ENCODE measurements at regions not wholly inside any gene's neighbourhood (a gene's known extent, or its start where the extent isn't known, plus 50 kb on each side); places are given as distances from the start of the nearest gene placed in this dataset.

DNA sequence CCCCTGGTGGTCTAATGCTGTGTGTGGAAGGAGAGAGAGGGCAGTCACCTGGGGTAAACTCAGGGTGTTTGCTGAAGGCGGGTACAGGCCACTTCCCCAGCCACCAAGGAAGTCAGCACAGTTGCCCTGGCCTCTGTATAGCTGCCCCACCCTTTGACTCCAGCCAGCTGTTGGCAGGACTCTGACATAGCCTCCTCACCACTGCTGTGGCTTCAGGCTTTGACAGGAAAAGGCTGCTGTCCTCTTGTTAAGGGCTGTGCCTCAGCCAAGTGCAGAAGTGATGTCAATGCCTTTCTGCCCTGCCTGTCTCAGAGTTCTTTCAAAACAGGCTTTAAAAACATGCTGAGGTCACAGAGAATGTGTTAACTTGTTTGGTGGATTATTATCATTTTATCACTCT lies 487.2 kb upstream of the KLF4 start:
- dilution Hi-C loops (cut with HindIII; ENCODE audit: low sequenced_read_pairs, unreplicated experiment) (no loop called here), intact Hi-C loops (cut with micrococcal nuclease) (no loop called here)
- no peak for ATAC-seq (ENCODE audit: low read depth)

More for the DNA sequence above, 487.2 kb upstream of the KLF4 start:
- Histone ChIP-seq H2BK120ac (ENCODE audit: low read depth, low read length) (no peak overlapping the region), H3K27me3 (ENCODE audit: control insufficient read depth, insufficient read depth, low read length) (no peaks in the 10 kb centered on the region; the same call in 1 of the 2 replicates), H2BK5ac (ENCODE audit: low read depth, low read length, poor library complexity, severe bottlenecking) (no peak overlapping the region), H3K14ac (replicated peaks; ENCODE audit: low read depth, low read length) (no peak overlapping the region), H3K23ac (ENCODE audit: low read depth, low read length) (no peak overlapping the region), H3K9me1 (ENCODE audit: insufficient read depth, low read length) (no peaks in the 10 kb centered on the region), H3K4me2 (ENCODE audit: low read depth, low read length) (no peak overlapping the region), H3K27ac (ENCODE audit: insufficient read depth, low read length) (no peak overlapping the region), H3K79me1 (ENCODE audit: low read depth in 1 of 2, low read length in 2 of 2) (no peaks in the 10 kb centered on the region), H4K91ac (ENCODE audit: insufficient read depth, low read depth, low read length) (no peak overlapping the region), H4K5ac (ENCODE audit: low read depth, low read length) (no peak overlapping the region), H3K36me3 (ENCODE audit: control insufficient read depth, insufficient read depth, low read length) (no peaks in the 10 kb centered on the region), H2AK5ac (ENCODE audit: low read depth, low read length) (no peak overlapping the region), H2BK15ac (ENCODE audit: low read depth, low read length) (no peak overlapping the region), H3K18ac (ENCODE audit: low read depth, low read length) (no peak overlapping the region), H3K4me1 (ENCODE audit: control insufficient read depth, insufficient read depth, low read length) (no peaks in the 10 kb centered on the region), H3K9ac (ENCODE audit: low read depth, low read length) (no peak overlapping the region), H2BK20ac (ENCODE audit: low read depth, low read length) (no peak overlapping the region), H4K8ac (ENCODE audit: low read depth in 2 of 2, low read length in 2 of 2) (no peak overlapping the region), H3K56ac (ENCODE audit: extremely low read depth, insufficient read depth, low read length) (no peak overlapping the region), H3K4ac (ENCODE audit: low read depth, low read length) (no peak overlapping the region), H2AFZ (replicated peaks; ENCODE audit: low read length, poor library complexity) (no peak overlapping the region), H3K9me3 (ENCODE audit: control insufficient read depth, insufficient read depth, low read length) (no peaks in the 10 kb centered on the region), H2AK9ac (replicated peaks; ENCODE audit: low read depth, low read length, poor library complexity) (no peak overlapping the region), H3K4me3 (ENCODE audit: insufficient read depth, low read depth, low read length) (no peak overlapping the region), H4K20me1 (ENCODE audit: insufficient read depth, low read length) (no peaks in the 10 kb centered on the region)
- no peak for TF ChIP-seq USF2 (IDR thresholded peaks at IDR 0.05; ENCODE audit: low read depth, low read length)
- TF ChIP-seq RFX5 (IDR thresholded peaks at IDR 0.05; ENCODE audit: low read depth, low read length), result no peak
- no peak for TF ChIP-seq SMC3 (IDR thresholded peaks at IDR 0.05; ENCODE audit: low read depth, low read length)
- ChIA-PET CTCF (interaction anchor here (1.1 kb wide), 1 partner anchor 593 kb away, joined by 3 read pairs; no protein-coding TSS in a partner anchor), POLR2A (ENCODE audit: unreplicated experiment) (interaction anchor here (0.7 kb wide), 1 partner anchor 20 kb away, joined by 4 read pairs; no protein-coding TSS in a partner anchor)
- 50% methylated on average over 1 of the region's 1 CpG; no CpG with 5 or more reads in 1 of the 2 experiments for WGBS, 2 experiments (ENCODE audit: extremely low coverage in 2 of 2, insufficient read length in 1 of 2)
- BruUV-seq (replicated peaks), result no TSS peak
- DNase-seq, result no peak
- in situ Hi-C loops (cut with MboI; ENCODE audit: low sequenced_read_pairs), result no loop called here
